HL-60 (cell line): ENCODE measurements at regions not wholly inside any gene's neighbourhood (a gene's known extent, or its start where the extent isn't known, plus 50 kb on each side); places are given as distances from the start of the nearest gene placed in this dataset.

Experiments used
- GABPA ChIP-seq: IDR thresholded peaks from 2 replicates; pipeline ENCODE4 v1.6.1; 2012; ENCODE audit warnings: low read depth
- POLR2AphosphoS5 ChIP-seq: IDR thresholded peaks from 2 replicates; pipeline ENCODE4 v1.6.1; 2012; ENCODE audit warnings: low read depth
- SPI1 ChIP-seq: IDR thresholded peaks from 2 replicates; pipeline ENCODE4 v1.6.1; 2012; ENCODE audit warnings: low read depth, mild to moderate bottlenecking, borderline replicate concordance
- TF ChIP-seq, protein P1 (sequence below): IDR thresholded peaks from one replicate; pipeline ENCODE4 v1.5.1; 2011; ENCODE audit warnings: low read length, control low read depth, inconsistent platforms; ENCODE audit not compliant: insufficient read depth
- TF ChIP-seq, protein P2 (sequence below): IDR thresholded peaks from 2 replicates; pipeline ENCODE4 v1.6.1; 2012; ENCODE audit warnings: low read depth; ENCODE audit not compliant: insufficient replicate concordance

DNA sequence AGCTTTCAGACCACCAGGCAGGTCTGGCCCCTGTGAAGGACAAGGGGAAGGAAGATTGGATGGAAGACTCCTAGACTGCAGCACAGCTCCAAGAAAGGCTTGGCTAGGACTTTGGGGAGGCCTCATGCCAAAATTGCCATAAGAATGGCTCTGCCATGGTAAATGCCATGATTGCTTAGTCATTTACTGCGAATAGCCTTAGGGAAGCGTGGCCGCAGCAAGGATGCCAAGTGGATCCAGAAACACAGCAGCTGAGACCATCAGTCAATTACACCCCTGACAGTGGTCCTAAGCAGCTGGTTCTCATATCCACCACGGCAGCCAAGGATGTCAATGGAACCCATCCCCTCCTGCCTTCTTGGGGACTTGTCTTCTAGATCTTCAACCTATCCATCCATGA is 88.2 kb upstream of the AUTS2 start:
- no peak for TF ChIP-seq SPI1
- TF ChIP-seq, protein P1, sequence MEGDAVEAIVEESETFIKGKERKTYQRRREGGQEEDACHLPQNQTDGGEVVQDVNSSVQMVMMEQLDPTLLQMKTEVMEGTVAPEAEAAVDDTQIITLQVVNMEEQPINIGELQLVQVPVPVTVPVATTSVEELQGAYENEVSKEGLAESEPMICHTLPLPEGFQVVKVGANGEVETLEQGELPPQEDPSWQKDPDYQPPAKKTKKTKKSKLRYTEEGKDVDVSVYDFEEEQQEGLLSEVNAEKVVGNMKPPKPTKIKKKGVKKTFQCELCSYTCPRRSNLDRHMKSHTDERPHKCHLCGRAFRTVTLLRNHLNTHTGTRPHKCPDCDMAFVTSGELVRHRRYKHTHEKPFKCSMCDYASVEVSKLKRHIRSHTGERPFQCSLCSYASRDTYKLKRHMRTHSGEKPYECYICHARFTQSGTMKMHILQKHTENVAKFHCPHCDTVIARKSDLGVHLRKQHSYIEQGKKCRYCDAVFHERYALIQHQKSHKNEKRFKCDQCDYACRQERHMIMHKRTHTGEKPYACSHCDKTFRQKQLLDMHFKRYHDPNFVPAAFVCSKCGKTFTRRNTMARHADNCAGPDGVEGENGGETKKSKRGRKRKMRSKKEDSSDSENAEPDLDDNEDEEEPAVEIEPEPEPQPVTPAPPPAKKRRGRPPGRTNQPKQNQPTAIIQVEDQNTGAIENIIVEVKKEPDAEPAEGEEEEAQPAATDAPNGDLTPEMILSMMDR: no peak
- TF ChIP-seq POLR2AphosphoS5: no peak
- TF ChIP-seq GABPA: no peak
- TF ChIP-seq, protein P2, sequence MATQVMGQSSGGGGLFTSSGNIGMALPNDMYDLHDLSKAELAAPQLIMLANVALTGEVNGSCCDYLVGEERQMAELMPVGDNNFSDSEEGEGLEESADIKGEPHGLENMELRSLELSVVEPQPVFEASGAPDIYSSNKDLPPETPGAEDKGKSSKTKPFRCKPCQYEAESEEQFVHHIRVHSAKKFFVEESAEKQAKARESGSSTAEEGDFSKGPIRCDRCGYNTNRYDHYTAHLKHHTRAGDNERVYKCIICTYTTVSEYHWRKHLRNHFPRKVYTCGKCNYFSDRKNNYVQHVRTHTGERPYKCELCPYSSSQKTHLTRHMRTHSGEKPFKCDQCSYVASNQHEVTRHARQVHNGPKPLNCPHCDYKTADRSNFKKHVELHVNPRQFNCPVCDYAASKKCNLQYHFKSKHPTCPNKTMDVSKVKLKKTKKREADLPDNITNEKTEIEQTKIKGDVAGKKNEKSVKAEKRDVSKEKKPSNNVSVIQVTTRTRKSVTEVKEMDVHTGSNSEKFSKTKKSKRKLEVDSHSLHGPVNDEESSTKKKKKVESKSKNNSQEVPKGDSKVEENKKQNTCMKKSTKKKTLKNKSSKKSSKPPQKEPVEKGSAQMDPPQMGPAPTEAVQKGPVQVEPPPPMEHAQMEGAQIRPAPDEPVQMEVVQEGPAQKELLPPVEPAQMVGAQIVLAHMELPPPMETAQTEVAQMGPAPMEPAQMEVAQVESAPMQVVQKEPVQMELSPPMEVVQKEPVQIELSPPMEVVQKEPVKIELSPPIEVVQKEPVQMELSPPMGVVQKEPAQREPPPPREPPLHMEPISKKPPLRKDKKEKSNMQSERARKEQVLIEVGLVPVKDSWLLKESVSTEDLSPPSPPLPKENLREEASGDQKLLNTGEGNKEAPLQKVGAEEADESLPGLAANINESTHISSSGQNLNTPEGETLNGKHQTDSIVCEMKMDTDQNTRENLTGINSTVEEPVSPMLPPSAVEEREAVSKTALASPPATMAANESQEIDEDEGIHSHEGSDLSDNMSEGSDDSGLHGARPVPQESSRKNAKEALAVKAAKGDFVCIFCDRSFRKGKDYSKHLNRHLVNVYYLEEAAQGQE: no peak
